ENCODE measurements at regions not wholly inside any gene's neighbourhood (a gene's known extent, or its start where the extent isn't known, plus 50 kb on each side); places are given as distances from the start of the nearest gene placed in this dataset.

DNA sequence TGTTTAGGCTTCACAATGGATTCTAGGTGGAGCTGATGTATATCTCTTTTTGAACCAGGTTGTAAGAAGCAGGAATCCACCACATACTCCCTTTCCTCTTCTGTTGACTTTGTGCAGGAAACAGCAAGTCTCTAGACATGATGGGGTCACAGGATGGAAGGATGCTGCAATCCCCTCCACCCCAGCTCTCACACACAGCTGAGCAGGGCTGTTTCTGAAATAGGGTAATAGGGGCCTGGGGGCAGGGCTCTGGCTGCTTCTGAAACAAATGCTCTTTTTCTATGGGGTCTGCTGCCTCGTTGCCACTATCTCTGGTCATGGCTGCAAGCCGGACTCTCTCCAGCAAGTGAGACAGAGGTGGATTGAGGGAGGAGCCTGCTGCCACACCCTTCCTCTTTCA is 148.9 kb downstream of the SOX11 start:
- no peak for DNase-seq (ENCODE audit: low read depth)

DNA sequence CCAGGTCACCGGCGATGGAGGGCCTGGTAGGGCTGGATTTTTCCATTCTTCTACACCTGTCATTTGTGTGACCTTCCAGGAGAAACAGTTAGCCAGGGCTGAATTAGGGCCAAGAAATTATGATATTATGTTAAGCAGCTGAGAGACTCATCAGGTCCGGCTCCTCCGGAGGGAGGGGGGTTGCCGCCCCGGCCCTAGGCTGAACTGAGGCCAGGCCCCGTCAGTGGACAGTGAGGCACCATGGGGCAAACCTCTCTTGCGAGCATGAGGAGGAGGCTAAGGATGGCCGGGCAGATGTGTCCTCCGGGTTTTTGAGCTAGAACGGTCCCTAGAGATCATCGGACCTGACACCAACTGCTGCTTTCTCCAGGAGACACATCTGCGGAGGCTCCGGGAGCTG is 150.1 kb downstream of the SOX11 start:
- no peak for DNase-seq (ENCODE audit: low read depth)

DNA sequence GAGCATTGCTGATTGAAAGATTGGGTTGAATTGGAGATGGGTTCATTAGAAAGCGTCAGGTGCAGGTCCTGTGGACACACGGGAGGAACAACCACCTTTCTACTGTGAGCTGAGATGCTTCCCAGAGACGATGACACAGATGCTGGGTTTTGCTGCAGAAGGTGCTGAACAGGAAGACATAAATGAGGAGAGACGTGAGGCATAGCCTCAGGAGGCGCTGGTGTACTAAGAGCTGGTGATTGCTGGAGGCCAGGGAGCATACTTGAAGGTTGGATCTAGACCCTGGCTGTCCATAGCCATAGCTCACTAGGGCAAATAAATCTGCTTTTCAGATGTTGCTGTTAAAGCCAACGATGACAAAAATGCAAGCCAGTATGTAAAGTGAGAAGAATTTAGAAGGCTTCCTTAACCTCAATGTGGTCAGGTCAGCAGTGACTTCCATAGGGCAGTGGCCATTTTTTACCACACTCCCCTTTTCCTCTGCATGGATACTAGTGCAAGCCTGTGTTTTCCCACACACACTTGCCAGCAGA is 153.7 kb downstream of the SOX11 start:
- DNase-seq (ENCODE audit: low read depth) = no peak

DNA sequence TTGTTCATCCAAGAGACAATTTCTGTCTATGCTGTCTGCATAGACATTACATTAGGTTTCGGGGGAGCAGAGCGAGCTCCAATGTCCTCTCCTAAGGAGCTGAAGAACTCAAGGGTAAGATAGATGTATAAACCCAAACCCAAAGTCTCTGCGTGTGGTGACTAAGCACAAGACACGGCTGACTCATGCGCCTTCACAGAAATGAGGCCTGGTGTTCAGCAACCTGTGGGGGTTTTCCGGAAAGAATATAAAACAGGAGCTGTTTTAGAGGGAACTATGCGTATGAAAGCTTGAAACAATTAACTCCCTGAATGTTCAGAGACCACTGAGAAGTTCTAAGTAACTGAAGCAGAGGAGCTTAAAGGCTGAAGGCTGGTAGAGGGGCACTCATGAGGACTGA is 154.7 kb downstream of the SOX11 start:
- no peak for DNase-seq (ENCODE audit: low read depth)

DNA sequence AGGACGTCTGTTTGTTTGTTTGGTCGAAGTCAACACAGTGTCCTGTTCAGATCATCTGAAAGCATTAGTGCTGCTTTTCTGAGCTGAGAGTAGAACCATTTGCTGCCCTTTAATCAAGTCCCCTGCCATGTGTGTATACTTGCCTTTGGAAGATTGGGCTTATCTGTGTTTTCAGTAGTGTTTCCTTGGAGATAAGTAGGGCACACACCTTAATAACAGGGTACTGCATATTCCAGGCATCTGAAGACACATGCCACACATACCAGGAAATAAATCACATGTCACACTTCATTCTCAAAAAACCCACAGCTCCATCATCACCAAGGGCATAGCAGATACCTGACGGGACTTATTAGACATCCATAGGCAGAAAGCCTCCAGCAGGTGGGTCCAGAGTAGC is 157.4 kb downstream of the SOX11 start:
- DNase-seq (ENCODE audit: low read depth) = no peak

DNA sequence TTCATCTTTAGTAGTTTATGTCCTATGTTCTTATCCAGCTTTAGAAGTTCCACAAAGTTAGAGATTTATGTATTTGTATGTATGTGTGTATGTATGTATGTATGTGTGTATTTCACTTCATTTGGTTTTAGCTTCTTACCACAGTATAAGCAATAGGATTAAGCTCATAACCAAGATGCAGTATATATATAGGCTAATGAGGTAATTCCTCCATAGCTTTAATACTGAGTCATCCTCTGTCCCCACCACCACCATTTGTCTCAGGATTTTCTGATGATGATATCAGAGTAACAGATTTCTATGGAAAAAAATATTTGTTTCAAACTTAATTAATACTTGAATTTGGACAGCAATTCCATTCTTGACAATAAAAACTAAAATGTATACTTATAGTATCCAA is 159.2 kb downstream of the SOX11 start:
- no peak for DNase-seq (ENCODE audit: low read depth)

DNA sequence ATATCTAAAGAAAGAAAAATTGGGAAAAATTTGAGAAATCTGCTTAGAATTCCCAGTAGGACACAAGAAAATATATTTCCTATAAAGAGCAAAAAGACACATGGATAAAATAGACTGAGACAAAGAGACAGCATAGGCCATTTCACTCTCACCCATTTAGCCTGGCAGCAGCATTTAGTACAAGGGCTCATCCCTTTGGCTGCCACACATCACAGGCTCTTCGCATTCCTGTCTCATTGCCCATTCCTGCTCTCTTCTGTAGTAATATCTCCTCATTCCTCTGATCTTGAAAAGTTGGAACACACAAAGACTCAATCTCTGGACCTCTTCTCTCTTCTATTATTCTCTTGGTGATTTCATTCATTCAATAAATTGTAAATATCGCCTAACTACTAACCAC is 162.6 kb downstream of the SOX11 start:
- DNase-seq (ENCODE audit: low read depth) = no peak

DNA sequence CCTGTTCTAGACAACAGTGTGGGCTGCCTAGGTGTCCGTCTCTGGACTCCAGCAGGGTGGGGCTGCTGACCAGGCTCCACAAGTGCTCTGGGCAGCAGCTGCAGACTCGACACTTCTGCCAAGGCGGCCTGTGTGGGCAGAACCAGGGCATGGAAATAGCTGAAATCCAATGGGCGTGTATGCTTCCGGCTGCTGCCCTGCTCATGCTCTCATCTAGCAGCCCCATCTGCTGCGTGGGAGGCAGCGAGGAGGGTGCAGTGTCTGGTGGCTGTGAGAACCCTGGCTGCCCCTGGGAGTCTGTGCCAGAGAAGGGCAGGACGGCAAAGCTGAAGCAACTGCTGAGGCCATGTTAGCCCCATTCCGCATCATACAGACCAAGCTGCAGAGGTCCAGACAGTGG is 174.9 kb downstream of the SOX11 start:
- DNase-seq (ENCODE audit: low read depth) = no peak

DNA sequence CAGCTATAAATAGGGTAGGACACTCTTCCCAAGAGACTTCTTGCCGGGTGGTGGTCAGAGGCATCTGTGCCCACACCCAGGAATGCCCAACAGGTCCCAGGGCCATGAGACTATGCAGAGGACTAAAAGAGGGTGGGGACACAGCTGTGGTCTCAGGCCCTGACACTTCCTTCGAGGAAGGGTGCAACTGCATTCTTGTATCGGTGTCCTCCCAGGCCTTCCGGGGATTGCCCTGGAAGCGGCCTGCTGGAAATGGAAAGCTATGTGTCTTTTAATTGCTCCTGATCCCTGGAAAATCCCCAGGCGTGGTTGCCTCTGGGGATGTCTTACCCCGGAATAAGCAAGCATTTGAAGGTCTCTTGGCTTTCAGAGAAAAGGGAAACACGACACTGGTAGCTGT is 176.7 kb downstream of the SOX11 start:
- no peak for DNase-seq (ENCODE audit: low read depth)

DNA sequence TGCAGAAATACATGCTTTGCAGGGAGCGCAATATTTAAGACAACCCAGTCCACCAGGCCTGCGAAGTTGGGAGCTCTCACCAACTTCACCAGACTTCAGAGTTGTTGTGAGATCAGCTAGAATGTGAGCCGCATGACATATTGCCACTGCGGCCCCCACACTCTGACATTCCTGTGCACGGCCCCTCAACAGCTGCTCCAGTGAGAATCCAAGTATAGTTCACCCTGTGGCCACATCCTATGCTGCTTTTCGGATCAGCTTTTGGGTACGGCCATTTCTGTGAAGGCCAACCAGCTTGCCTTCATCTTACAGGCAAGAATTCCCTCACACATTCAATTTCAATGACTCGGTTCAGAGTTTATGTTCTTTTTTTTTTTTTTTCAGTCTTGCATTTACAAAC is 177.8 kb downstream of the SOX11 start:
- no peak for DNase-seq (ENCODE audit: low read depth)

DNA sequence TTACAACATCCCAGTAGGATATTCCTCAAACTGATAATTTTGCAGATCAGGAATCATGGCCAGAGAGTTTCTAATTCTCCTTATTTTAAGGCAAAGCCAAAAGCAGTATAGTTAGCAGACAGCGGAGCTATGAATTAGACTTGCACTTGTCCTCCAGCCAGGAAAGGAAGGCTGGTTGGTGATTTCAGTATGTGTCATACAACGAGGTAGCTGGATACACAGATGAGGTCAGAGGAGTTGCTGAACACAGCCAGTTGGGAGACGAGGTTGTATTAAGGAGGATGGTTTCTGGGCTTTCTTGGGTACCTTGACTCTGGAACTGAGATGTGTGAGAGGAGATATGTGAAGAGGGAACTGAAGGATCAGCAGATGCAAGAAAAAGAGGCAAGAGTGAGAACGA is 185.2 kb downstream of the SOX11 start:
- no peak for DNase-seq (ENCODE audit: low read depth)

DNA sequence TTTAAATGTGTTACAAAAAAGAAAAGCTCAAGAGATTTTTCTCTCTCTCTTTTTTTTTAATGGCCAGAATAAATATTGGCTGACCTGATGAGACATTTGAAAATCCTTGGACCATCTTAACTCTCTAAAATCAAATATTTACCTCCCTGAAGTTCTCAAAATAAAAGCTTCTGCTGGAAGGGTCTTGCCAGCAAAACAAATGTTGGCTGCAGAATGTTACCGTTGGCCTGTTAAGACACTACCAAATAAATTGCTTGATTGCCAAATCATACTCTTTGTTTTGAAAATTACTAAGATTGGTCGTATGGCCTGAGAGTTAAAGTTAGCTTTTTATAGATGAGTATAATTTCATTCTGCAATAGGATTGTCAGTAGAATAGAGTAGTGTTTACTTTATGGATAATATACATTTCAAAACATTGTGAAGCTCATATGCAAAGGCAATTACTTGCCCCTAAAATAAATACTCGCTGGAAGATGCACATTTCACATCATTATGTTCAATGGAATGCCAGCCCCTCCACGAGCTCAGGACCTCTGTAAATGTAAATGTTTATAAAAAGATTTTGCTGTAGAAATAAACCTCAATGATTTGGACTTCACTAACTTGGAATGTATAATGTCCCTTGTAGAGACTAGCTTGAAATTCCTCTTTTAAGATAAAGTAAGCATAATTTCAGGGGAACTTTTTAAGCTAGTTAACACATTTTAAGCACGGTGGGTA is 193.4 kb downstream of the SOX11 start:
- DNase-seq (ENCODE audit: low read depth) = no peak

DNA sequence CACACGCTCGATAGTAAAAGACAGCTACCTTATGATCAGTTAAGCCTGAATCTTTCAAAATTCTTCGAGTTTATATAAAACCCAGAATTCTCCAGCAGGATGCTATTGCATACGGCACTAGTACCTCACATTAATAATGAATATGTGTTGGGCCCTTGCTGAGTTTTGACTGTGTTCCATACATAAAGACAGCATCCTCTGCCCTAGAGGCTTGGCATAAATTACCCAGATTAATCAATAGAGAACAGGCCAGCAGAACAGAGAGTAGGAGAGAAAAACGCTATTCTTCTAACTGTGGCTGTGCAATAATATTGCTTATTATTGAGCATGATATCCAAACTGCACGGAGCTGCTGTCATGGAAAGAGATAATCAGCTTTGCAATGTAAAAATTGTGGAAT is 194.3 kb downstream of the SOX11 start:
- DNase-seq (ENCODE audit: low read depth) = no peak

DNA sequence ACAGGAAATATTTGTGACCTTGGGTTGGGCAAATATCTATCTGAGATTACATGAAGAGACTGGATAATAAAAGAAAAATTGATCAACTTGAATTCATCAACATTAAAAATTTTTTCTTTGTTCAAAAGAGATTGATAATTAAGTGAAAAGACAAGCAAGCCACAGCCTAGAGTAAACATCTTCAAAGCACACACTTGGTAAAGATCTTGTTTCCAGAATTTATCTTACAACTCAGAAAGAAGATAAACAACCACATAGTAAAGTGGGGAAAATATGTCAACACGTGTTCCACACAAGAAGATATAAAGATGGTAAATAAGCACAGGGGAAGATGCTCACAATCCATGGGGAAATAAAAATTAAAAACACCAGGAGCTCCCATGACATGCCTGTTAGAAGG is 195.9 kb downstream of the SOX11 start:
- DNase-seq (ENCODE audit: low read depth) = no peak

DNA sequence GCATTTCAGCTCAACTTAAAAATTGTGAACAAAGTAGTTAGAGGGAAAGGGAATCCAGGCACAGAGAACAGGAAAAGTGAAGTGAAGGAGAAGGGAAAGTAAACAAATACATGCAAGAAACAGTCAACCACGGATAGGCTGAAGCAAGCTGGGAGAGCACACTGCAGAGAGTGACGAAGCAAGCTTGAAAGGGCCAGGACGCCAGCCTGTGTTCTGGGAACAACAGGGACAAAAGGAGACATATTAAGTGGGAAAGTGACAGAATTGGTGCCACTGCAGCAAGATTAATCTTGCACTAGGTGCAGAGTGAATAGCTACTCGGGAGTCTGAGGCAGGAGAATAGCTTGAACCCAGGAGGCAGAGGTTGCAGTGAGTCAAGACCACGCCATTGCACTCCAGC is 197.3 kb downstream of the SOX11 start:
- no peak for DNase-seq (ENCODE audit: low read depth)

DNA sequence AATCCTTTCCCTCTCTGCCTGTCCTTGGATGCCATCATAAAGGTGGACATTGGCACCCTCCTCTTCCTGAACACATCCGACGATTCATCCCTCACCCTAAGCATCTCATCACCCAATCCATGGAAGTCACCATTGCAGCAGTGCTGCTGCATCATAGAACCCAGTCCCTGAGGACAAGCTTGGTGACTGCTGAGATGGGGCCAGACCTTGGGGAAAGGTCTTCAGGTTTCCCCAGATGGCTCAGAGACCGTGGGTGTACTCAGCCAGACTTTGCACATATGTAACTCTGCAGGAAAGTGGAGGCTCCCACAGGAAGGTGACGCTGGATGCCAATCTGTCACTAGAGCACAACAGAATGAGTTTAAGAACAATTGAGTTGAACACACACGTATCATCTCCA is 202.2 kb downstream of the SOX11 start:
- DNase-seq (ENCODE audit: low read depth) = no peak

DNA sequence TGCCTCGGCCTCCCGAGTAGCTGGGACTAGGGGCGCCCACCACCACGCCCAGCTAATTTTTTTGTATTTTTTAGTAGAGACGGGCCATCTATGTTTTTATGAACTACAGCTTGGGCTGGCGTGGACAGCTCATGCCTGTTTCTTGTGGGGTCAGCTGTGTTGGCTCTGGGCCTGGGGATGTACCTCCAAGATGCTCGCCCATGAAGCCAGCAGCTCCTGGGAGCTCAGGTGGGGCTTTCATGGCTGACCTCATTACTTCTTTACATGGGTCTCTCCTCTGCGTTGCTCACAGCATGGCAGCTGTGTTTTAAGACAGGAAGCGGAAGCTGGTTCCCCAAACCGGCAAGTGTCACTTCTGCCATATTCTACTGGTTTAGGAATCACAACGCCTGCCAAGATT is 203.1 kb downstream of the SOX11 start:
- no peak for DNase-seq (ENCODE audit: low read depth)

DNA sequence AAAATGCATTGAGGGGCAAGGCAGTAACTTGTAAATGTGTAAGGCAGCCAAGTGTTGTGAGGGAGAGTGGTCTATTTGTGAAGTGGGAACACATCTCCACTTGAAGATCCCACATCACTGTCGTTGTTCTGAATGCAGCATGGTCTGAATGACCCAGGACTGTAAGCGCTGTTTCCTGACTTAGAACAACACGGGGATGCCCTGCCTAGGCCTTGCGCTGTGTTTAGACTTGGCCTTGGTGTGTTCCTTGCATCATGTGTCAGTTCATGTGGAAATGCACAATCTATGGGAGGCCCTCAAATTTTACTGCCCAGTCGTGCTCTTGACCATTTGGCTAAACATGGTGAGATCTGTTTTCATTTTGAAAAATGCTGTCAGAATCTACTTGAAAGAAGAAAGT is 205.1 kb downstream of the SOX11 start:
- no peak for DNase-seq (ENCODE audit: low read depth)

DNA sequence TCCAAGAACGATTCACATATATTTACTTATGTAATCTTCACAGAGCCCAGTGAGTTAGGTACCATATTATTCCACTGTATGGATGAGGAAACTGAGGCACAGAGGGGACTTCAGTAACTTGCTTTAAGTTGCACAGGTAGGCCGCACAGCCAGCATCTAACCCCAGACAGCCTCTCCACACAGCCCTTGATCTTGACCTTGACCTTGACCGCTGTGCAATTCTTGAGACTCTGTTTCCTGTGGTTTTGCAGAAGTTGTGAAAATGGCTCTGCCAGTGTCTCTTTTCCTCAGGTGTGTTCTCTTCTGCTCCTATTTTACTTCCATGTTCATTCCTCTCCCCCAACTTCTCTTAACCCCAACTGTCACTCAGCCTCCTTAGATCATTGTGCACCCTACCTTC is 206.5 kb downstream of the SOX11 start:
- no peak for DNase-seq (ENCODE audit: low read depth)

DNA sequence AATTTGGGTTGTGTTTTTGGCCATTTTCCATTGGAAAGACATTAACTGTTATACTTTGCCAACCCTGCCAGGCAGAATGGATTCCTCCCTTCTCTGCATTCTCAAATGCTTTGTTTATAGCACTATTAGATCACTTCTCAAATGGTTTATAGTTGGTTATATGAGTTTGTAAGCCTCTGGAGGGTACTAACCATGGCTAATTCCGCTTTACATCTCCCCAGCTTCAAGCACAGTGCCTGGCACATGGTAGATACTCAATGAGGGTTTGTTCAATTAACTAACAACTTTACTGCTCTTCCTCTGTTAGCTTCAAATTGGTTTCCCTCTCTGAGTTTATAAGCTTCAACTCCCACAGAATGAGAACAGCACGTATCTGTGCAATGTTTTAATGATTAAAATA is 213.5 kb downstream of the SOX11 start:
- DNase-seq (ENCODE audit: low read depth) = no peak

DNA sequence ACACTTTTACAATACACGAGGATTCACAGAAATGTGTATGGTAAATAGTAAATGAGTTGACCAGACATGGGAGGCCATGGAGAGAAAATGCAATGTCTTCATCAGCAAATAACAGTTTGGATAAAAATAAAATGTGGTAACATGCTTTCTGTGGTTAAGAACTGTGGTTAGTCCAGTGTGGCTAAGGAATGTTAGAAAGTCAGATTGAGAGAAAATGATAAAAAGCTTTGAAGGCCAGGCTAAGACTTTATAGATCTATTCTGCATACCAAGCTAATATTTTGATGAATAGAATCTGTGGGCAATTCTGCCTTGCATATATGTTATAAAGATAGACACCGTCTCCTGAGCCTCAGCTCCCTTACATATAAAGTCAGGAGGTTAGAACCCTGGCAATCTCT is 215.9 kb downstream of the SOX11 start:
- DNase-seq (ENCODE audit: low read depth) = no peak

DNA sequence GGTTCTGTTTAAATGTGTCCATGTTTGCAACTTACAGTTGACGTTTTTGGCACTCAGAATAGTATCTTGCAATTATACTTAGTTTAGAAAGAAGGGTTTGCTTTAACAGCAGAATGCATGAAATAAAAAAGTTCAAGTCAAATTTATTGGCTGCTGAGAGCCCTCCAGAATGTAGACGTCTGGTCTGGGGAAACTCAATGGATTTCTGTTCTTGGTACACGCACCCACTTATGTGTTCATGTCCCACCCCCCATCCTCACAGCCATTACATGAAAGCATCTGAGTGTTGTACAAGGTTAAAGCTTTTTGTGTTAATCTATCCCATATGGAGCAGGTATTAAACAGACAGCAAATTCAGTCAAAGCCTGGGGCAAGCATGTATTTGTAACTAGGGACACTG is 219.5 kb downstream of the SOX11 start:
- DNase-seq (ENCODE audit: low read depth) = no peak

DNA sequence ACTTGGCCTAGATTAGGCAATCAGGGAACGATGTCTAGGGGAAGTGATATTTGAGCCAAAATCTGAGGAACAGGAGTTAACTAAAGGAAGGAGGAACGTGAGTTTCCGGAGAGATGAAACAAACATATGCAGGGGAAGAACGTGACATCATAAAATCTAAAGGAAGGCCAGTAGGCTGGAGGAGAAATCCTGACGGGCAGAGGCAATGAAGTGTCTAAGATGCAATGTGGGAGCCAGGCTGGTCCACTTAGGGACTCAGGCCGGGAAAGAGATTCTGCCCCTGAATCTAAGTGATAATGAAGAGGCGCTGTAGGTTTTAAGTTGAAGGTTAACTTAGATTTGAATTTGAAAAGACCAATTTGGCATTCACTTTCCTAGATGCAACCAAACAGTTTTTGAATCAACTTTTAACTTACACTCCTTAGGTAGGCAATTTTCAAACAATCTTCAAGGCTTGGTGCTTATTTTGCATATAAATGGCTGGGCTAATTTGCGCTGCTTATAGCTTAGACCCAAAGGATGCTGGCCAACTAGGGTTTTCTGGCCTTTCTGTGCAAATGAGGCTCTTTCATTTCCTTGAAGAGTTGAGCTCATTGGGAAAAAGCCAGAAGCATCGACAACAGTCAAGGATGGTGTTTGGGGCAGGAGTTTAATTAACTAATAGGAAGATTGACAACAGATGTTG is 221.7 kb downstream of the SOX11 start:
- no peak for DNase-seq (ENCODE audit: low read depth)
